HG03108 (cell line): ENCODE measurements at regions not wholly inside any gene's neighbourhood (a gene's known extent, or its start where the extent isn't known, plus 50 kb on each side); places are given as distances from the start of the nearest gene placed in this dataset.
"Not testable (repeated sequence)": the region's sequence is repeated elsewhere in the genome, so short reads cannot be mapped to it uniquely, and the experiment has no call there.

ENCODE experiments used
- ATAC-seq: cut with Tn5 transposase; IDR thresholded peaks from one replicate; pipeline ENCODE4 v1.9.1; 2021; ENCODE audit warnings: moderate library complexity; ENCODE audit not compliant: unreplicated experiment

DNA sequence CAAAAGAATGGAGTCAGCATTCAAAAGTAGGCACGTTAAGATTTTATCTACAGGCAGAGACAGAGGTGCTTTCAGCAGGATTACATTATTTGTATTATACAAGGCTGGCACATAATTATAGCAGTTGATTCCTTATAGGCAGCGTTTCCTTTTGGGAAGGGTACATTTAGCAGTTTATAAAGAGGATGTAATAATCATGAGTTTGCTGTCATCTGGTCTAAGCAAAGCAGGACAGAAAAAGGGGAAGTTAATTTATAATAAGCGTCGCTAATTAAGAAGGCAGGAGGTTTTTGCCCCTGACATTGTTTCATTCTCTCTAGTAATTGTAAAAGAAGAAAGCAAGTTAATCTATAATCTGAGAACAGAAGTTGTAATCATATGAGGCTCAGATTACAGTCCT, 259.9 kb upstream of the MDGA2 start:
- no peak for ATAC-seq

DNA sequence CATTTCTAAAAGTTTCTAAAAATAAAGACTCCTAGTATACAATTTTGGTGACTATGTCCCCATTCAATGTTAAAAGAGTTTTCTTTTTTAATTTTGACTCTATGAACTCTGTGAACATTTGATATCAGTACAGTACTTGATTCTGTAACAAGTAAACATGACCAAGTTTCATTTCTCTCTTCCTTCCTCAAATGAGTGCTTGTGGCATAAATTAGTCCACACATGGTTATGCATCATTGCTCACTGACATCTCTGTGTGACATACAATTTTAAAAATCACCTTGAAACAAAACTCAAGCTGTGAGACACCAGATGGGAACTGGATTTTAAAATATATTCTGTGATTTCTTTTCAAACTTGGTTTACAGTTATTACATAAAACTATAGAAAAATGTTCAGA, 253.9 kb upstream of the MDGA2 start:
- ATAC-seq: peak; percentile 52

DNA sequence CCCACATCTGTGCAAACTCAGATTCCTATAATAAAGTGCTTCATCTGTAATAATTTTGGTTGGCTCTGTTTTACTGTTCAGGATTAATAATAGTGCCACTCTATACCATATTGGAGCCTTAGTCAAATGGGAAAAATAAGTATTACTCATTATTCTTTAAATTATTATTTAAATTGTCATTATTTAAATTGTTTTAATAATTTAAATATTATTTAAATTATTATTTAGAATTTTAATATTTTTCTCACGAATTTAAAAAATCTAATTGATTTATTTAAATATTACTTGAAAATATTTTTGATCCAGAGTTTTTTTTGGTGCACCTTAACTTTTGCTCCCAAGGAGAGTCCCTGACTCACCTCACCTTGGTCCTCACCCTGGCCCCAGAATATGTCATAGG, 245.7 kb upstream of the MDGA2 start:
- no peak for ATAC-seq

DNA sequence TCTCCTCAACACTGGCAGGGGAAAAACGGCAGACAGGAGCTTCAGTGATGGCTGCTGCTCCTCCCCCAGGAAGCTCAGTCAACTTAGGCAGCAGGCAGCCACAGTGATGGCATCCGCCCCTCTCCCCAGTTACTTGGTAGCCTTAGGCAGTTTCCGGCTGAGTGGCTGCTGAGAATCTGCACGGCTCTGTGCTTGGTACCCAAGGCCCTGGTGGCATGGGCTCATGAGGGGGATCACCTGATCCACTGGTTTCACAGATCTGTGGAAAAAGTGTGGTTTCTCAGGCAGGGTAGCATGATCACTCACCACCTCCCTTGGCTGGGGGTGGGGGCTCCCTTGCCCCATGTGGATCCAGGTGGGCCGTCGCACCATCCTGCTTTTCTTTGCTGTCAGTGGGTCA, 244.6 kb upstream of the MDGA2 start:
- no peak for ATAC-seq

DNA sequence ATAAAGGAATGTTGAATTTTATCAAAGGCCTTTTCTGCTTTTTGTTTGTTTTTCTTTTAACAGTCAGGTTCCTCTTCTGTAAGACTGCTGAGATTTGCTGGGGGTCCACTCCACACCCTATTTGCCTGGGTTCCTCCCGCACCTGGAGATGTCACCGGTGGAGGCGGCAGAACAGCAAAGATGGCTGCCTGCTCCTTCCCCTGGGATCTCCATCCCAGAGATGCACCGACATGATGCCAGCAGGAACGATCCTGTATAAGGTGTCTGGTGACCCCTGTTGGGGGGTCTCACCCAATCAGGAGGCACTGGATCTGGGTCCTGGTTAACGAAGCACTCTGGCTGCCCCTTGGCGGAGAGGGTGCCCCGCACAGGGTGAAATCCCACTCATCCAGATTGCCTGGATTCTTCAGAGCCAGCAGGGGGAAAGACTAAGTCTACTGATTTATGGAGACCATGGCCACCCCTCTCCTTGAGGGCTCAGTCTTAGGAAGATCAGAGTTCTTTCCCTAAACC, 244.0 kb upstream of the MDGA2 start:
- no peak for ATAC-seq

DNA sequence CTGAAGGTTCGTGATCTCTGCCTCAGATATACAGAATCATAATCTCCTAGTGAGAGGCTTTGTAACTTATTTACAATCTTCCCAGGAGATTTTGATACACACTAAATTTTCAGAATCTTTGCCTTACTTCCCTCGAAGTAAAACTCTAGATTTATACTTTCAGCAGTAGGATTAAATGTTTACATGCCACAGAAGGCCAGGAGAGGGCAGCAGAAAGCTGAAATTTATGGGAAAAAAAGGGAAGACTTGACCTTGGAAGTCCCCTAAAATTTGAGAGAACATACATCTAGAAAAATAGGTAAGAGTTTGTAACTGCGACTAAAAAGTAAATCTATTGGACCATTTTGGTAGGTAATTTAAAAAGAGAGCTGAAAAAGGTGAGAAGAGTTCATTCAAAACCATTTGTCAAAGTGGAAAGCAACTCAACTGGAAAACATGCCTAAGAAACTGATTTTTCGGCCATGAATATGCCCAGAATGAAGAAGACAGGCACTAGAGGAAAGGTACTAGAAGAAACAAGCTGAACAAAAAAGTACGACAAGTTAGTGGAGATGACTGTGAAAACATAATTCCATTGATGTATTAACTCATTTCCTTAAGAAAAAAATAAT, 242.0 kb upstream of the MDGA2 start:
- no peak for ATAC-seq

DNA sequence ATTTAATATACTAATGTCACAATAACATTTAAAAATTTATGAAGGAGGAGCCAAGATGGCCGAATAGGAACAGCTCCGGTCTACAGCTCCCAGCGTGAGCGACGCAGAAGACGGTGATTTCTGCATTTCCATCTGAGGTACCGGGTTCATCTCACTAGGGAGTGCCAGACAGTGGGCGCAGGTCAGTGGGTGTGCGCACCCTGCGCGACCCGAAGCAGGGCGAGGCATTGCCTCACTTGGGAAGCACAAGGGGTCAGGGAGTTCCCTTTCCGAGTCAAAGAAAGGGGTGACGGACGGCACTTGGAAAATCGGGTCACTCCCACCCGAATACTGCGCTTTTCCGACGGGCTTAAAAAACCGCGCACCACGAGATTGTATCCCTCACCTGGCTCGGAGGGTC, 225.7 kb upstream of the MDGA2 start:
- not testable (repeated sequence) for ATAC-seq

DNA sequence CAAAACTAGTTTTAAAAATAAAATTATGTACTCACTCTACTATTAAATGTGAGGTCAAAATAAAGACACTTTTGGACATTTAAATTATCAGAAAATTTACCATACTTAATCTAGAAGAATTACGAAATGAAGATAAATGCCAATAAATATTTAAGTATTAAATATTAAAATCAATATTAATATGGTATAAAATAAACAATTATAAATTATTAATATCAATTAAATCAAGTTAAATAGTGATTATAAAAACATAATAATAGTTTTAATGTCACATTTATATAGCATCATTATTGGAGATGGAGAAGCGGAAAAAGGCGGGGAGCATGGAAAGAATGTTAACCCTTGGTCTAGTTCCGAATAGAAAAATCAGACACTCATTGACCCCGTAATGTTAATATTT, 224.3 kb upstream of the MDGA2 start:
- no peak for ATAC-seq

DNA sequence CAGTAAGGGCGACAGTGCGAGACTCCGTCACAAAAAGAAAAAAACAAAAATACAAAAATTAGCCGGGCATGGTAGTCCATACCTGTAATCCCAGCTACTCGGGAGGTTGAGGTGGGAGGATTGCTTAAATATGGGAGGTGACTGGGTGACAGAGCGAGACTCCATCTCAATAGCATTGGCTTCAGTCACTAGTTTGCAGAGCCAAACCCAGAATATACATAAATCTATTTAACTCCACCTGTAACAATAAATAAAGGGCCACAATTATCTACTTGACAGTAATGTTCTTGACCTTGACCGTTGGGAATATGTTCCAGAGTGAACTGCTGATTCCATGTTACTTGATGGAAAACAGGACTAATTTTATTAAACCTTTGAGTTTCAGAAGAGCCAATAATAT, 198.9 kb upstream of the MDGA2 start:
- no peak for ATAC-seq

DNA sequence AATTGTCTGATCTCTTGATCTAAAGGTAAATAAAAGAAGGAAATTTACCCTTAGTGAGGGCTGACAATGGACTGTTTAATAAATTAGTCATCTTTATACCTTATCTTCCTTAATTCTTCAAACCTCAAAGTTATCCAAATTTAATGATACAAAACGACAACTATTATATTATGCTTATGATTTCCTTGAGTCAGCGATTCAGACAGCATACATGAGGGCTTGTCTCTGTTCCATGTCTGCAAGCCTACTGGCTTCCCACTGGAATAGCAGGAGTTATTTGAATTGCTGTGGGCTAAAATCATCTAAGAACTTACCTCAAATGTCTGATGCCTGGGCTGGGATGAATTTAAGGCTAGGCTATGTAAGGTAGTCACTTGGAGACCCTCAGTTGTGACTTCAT, 197.2 kb upstream of the MDGA2 start:
- no peak for ATAC-seq

DNA sequence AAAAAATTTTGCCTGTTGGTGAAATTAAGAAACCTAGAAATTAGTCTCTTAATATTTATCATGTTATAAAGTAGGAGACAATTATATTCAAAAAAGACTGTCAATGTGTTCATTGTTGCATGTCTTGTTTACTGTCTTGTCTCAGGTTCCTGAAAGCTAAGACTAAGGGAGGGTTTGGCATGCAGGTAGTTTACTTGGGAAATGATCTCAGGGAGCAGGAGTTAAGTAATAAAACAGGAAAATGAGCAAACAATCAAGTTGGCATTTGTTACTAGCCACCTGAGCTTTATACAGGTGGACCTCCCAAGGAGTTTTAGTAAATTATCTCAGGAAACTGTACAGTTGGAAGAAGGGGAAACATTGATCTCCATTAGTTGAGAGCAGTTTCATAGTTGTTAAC, 188.0 kb upstream of the MDGA2 start:
- ATAC-seq: no peak

DNA sequence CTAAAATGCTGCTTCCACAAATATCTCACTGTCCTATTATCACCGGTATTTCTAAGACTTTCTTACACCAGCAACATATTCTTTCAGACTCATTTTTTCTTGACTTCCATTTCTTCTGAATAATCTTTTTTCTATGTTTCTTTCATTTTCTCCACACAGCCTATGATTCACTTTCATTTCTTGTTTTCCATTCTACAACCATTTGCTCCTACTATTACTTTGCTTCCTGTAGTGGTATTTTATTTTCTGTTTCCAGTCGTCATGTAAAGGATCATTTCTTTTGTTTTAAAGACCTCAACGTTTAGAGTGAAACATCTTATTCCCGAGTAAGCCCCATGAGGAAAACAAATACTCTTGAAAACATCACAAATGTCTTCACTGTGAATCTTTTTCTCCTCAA, 182.2 kb upstream of the MDGA2 start:
- no peak for ATAC-seq

DNA sequence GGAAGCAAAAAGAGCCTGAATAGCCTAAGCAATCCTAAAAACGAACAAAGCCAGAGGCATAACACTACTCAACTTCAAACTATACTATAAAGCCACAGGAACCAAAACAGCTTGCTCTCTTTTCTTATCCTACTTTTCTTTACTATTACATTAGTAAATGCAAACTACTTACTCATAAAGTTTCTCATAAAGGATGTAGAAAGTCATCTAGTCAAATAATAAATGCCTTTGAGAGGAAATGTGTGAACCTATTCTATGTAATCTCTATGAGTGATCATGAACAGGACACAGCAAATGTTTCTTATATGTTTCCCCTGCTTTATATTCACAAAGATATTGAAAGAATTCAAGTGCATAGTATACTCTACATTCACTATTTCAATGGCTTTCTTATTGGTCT, 176.9 kb upstream of the MDGA2 start:
- no peak for ATAC-seq

DNA sequence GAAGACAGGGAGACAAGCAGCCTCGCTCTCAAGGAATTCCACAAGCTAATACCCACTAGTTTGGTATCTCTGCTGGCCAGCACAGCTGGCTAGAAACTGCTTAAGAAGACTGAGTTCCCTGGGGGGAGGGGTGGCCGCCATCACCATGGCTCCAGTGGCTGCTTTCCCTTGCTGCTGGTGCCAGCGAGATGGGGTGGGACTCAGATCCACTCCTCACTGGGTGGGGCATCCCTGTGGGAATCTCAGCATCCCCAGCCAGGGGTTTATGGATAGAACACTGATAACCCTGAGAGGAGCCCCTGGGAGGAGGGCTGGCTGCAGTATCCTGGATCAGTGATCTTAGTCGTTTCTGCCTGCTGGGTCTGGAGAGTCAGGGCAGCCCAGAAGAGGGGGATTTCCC, 170.6 kb upstream of the MDGA2 start:
- no peak for ATAC-seq

DNA sequence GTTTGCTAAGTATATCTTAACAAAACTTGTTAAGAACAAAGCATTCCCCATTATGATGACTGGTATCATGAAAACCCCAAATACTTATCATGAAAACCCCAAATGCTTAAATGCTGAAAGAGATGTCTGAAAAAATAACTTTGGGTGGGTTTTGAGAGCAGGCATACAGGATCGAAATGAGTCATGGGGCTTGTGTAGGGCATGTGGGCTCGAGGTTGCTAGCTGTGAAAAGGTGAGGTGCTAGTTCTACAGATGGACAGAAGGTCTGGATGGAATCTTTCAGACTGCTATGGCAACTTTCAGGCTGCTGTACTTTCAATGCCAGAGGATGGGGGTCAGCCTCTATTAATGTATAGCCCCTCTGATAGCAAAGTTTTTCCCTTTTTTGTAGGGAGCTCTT, 167.8 kb upstream of the MDGA2 start:
- ATAC-seq: no peak

DNA sequence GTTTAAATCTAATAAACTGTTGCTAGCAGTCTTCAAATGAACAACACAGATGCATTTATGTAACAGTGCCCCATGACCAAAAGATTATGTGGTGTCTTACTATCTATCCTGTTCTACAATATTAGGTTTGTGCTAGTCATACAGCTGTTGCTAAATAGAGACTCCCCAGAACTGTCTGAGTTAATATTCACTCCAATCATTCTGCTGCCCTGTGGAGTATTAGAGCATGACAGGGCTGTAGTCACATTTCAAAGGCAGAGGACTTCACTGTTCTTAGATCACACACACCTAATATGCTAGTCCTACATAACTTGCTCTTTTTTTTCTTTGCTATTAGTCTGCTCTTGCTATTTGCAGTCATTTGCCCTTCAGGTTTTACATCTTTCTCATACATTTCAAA, 157.6 kb upstream of the MDGA2 start:
- no peak for ATAC-seq

DNA sequence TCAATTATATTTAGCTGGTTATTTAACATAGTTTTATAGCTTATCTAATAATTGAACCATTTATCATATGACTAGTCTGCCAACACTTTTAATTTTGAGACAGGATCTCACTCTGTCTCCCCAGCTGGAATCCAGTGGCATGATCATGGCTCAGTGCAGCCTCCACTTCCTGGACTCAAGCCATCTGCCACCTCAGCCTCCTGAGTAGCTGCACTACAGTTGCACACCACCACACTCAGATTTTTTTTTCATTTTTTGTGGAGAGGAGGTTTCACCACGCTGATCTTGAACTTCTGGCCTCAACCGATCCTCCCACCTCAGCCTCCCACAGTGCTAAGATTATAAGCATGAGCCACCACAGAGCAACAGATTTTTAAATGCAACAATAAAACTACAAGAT, 151.4 kb upstream of the MDGA2 start:
- no peak for ATAC-seq

DNA sequence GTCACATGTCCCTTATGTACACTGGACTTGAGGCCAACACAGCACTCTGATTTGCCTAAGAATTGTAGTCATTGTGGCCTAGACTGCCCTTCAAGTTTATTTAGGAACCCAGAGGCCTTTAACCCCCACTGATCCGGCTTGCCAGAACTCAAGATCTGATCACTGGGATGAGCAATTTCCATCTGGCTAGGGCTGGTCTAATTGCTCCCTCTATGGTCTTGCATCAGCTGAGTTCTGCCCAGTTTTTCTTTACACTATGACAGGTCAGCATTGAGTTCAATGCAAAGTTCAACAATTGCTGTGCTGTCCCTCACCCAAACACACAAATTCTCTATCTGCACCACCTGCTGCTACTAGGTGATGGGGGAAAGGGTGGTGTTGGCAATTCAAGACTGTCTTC, 146.9 kb upstream of the MDGA2 start:
- no peak for ATAC-seq

DNA sequence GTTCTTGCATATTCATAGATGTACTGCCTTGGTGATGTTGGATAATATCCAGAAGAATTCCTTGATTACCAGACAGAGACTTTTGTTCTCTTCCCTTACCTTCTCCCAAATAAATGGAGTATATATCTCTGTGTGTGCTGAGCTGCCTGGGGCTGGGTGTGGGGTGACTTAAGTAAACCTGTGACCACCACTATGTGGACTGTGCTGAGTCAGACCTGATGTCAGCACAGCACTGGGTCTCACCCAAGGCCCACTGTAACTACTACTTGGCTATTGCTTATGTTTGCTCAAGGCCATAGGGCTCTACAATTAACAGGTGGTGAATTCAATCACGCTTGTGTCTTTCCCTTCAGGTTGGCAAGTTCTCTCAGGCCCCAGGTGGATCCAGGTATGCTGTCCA, 145.7 kb upstream of the MDGA2 start:
- ATAC-seq: no peak

DNA sequence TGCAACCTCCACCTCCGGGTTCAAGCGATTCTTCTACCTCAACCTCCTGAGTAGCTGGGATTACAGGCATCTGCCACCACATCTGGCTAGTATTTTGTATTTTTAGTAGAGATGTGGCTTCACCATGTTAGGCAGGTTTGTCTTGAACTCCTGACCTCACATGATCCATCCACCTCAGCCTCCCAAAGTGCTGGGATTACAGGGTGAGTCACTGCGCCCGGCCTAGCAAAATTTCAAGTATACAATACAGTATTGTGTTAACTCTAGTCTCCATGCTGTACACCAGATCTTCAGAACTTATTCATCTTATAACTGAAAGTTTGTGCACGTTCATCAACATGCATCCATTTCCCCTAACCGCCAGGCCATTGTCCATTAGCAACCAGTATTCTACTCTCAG, 115.1 kb upstream of the MDGA2 start:
- ATAC-seq: no peak

DNA sequence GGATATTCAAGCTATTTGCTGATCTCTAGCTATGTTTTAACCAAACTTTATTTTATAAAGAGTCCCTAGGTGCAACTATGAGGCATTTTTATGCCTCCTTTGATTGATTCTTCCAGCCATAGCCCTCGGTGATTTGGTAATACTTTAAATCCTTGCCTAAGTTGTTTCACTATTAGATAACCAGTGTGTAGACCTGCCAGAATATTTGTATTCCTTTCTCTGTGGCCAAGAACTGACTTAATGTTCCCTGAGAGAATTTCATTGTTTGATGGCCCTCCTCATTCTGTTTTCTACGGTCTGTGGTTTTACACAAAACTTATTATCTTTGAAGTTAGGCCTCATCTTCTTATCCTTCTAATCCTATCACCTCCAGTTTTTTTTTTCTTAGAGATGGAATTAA, 109.7 kb upstream of the MDGA2 start:
- no peak for ATAC-seq

DNA sequence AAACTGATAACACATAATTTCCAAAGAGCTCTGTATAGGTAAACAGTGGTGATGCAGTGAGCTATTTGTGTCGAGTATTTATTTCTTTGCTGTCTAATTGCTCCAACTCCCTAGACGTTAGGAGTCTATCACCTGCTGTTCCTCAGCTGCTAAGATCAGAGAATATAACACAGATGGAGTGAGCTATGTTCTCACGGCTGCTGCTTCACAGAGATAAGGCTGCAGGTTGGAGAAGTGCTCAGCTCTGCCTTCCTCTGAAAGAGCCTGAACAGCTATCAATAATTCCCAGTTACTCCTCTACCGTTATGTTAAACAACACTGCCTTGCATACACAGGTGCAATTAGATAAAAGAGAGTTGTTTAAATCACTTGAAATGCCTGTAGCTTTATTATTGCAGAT, 103.2 kb upstream of the MDGA2 start:
- ATAC-seq: no peak

DNA sequence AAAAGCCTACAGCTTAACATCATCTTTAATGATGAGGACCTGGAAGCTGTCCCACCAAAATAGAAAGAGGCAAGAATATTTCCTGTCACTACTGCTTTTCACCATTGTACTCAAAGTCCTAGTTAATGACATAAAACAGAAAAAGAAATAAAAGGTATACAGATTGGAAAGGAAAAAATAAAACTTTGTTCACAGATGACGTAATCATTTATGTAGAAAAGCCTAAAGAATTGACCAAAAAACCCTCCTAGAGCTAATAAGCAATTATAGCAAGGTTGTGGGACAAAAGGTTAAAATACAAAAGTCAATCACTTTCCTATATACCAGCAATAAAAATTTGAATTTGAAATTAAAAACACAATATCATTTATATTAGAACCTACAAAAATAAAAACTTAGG, 97.2 kb upstream of the MDGA2 start:
- ATAC-seq: no peak
